ENCODE measurements at regions not wholly inside any gene's neighbourhood (a gene's known extent, or its start where the extent isn't known, plus 50 kb on each side); places are given as distances from the start of the nearest gene placed in this dataset.

DNA sequence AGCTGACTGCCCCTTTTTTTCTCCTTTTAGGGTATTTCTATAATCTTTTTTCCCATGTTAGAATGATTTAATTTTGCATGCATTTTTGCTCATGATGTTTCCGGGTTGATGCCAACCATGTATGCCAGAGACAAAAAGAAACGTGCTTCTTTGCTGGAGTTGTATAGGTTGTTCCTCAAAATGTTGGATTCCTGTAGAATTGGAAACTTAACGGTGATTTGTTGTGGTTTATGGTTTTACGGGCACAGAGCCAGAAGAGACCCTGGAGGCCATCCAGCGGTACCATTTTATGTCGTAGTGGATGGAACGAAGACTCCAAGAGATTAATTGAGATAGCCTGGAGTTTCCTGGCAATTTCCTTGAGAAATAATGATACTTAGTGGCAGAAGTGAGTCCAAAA is 481.5 kb upstream of the RGMA start:
- TF ChIP-seq, protein P1, sequence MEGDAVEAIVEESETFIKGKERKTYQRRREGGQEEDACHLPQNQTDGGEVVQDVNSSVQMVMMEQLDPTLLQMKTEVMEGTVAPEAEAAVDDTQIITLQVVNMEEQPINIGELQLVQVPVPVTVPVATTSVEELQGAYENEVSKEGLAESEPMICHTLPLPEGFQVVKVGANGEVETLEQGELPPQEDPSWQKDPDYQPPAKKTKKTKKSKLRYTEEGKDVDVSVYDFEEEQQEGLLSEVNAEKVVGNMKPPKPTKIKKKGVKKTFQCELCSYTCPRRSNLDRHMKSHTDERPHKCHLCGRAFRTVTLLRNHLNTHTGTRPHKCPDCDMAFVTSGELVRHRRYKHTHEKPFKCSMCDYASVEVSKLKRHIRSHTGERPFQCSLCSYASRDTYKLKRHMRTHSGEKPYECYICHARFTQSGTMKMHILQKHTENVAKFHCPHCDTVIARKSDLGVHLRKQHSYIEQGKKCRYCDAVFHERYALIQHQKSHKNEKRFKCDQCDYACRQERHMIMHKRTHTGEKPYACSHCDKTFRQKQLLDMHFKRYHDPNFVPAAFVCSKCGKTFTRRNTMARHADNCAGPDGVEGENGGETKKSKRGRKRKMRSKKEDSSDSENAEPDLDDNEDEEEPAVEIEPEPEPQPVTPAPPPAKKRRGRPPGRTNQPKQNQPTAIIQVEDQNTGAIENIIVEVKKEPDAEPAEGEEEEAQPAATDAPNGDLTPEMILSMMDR (IDR thresholded peaks at IDR 0.05) = no peak
- TF ChIP-seq EZH2phosphoT487 (IDR thresholded peaks at IDR 0.05; ENCODE audit: borderline replicate concordance, low read depth) (no peak), POLR2AphosphoS5 (IDR thresholded peaks at IDR 0.05; ENCODE audit: low read depth, low read length) (no peak), EP300 (IDR thresholded peaks at IDR 0.05; ENCODE audit: borderline replicate concordance in 1 of 2, low read depth in 1 of 2, low read length in 1 of 2) (no peak), JUND (IDR thresholded peaks at IDR 0.05) (no peak), FOXM1 (IDR thresholded peaks at IDR 0.05; ENCODE audit: low read depth) (no peak), TCF12 (IDR thresholded peaks at IDR 0.05) (no peak), RAD21 (IDR thresholded peaks at IDR 0.05; ENCODE audit: low read length) (no peak), TAF1 (IDR thresholded peaks at IDR 0.05; ENCODE audit: borderline replicate concordance, low read depth, low read length) (no peak), YY1 (IDR thresholded peaks at IDR 0.05; ENCODE audit: low read depth) (no peak), GATA2 (CRISPR knock-in tag; IDR thresholded peaks at IDR 0.05) (no peak)
- TF ChIP-seq, protein P2, sequence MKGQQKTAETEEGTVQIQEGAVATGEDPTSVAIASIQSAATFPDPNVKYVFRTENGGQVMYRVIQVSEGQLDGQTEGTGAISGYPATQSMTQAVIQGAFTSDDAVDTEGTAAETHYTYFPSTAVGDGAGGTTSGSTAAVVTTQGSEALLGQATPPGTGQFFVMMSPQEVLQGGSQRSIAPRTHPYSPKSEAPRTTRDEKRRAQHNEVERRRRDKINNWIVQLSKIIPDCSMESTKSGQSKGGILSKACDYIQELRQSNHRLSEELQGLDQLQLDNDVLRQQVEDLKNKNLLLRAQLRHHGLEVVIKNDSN (IDR thresholded peaks at IDR 0.05; ENCODE audit: borderline replicate concordance, low read depth) = no peak
- TF ChIP-seq, protein P3, sequence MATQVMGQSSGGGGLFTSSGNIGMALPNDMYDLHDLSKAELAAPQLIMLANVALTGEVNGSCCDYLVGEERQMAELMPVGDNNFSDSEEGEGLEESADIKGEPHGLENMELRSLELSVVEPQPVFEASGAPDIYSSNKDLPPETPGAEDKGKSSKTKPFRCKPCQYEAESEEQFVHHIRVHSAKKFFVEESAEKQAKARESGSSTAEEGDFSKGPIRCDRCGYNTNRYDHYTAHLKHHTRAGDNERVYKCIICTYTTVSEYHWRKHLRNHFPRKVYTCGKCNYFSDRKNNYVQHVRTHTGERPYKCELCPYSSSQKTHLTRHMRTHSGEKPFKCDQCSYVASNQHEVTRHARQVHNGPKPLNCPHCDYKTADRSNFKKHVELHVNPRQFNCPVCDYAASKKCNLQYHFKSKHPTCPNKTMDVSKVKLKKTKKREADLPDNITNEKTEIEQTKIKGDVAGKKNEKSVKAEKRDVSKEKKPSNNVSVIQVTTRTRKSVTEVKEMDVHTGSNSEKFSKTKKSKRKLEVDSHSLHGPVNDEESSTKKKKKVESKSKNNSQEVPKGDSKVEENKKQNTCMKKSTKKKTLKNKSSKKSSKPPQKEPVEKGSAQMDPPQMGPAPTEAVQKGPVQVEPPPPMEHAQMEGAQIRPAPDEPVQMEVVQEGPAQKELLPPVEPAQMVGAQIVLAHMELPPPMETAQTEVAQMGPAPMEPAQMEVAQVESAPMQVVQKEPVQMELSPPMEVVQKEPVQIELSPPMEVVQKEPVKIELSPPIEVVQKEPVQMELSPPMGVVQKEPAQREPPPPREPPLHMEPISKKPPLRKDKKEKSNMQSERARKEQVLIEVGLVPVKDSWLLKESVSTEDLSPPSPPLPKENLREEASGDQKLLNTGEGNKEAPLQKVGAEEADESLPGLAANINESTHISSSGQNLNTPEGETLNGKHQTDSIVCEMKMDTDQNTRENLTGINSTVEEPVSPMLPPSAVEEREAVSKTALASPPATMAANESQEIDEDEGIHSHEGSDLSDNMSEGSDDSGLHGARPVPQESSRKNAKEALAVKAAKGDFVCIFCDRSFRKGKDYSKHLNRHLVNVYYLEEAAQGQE (IDR thresholded peaks at IDR 0.05; ENCODE audit: low read depth, low read length) = no peak

Measured in SK-N-SH (cell line).